ENCODE measurements at regions not wholly inside any gene's neighbourhood (a gene's known extent, or its start where the extent isn't known, plus 50 kb on each side); places are given as distances from the start of the nearest gene placed in this dataset.
A peak's percentile ranks its signal among the peaks of the same experiment; 100 is the strongest.

DNA sequence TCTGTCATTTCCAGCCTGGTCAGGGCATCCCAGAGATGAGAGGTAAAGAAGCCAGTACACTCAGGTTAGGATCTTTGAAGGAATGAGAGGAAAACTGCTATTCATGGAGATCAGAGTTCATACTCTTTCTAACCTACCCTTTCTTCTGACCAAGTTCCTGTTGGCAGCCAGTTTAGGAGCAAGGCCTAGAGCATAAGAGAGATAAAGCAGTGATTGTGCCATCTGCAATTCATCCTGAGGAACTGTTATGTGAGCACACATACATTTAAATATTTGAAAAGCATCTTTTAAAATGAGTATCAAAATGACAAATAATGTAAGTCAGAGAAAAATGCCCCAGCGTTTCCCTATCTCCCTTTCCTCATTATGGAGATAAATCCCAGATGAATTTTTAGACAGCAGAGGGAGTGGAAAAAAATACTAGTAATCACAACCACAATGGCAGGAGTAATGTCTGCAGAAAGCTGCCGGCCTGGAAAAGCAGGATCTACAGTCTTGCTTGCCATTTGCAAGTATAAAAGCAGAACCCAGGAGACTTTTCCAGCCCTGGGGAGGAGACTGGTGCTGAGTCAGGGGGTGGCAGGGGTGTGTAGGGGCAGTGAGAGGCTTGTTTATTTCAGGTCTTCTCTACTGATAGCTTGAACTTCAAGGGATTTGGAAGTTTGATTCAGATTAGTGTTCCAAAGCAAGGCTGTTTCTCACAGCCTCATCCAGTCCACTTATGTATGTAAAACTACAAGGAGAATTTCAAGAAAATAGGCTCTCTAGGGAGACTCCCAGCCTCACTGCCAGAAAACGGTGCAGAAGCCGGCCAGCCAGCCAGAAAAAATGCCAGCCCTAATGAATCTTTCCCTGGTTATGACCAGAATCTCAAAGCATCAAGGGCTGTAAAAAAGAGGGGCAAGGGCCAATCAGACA is 1052.4 kb downstream of the TUSC7 start:
- intact Hi-C loops (cut with micrococcal nuclease), result no loop called here
- Histone ChIP-seq H3K4me1 (ENCODE audit: insufficient read depth, low read length) (no peaks in the 10 kb centered on the region), H3K4me2 (ENCODE audit: low read length) (no peak overlapping the region), H3K9me3 (ENCODE audit: low read length) (peaks cover 43% of the 10 kb centered on the region), H2AFZ (ENCODE audit: low read length) (no peak overlapping the region), H3K9me2 (replicated peaks; ENCODE audit: low read length) (no peaks in the 10 kb centered on the region), H3K9ac (ENCODE audit: low read length) (no peak overlapping the region), H3K79me2 (ENCODE audit: low read length) (no peaks in the 10 kb centered on the region), H3K27ac (ENCODE audit: low read length) (no peak overlapping the region), H4K20me1 (ENCODE audit: low read length) (no peaks in the 10 kb centered on the region), H3K36me3 (ENCODE audit: low read depth, low read length) (no peaks in the 10 kb centered on the region), H3F3A (ENCODE audit: low read length, unreplicated experiment) (no peaks in the 10 kb centered on the region), H3K4me3 (ENCODE audit: low read length) (no peak overlapping the region), H3K27me3 (ENCODE audit: low read length) (no peaks in the 10 kb centered on the region)
- ChIA-PET CTCF (no interaction called here), POLR2A (ENCODE audit: unreplicated experiment) (no interaction called here)
- no TSS peak for BruUV-seq (replicated peaks)
- TF ChIP-seq, protein P1, sequence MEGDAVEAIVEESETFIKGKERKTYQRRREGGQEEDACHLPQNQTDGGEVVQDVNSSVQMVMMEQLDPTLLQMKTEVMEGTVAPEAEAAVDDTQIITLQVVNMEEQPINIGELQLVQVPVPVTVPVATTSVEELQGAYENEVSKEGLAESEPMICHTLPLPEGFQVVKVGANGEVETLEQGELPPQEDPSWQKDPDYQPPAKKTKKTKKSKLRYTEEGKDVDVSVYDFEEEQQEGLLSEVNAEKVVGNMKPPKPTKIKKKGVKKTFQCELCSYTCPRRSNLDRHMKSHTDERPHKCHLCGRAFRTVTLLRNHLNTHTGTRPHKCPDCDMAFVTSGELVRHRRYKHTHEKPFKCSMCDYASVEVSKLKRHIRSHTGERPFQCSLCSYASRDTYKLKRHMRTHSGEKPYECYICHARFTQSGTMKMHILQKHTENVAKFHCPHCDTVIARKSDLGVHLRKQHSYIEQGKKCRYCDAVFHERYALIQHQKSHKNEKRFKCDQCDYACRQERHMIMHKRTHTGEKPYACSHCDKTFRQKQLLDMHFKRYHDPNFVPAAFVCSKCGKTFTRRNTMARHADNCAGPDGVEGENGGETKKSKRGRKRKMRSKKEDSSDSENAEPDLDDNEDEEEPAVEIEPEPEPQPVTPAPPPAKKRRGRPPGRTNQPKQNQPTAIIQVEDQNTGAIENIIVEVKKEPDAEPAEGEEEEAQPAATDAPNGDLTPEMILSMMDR (conservative IDR thresholded peaks at IDR 0.05; ENCODE audit: low read depth, low read length), result no peak
- TF ChIP-seq EZH2phosphoT487 (IDR thresholded peaks at IDR 0.05; ENCODE audit: borderline replicate concordance, low read length) (no peak), EZH2 (IDR thresholded peaks at IDR 0.05; ENCODE audit: low read length, unreplicated experiment) (no peak)
- DNase-seq (no peak), ATAC-seq (no peak)

DNA sequence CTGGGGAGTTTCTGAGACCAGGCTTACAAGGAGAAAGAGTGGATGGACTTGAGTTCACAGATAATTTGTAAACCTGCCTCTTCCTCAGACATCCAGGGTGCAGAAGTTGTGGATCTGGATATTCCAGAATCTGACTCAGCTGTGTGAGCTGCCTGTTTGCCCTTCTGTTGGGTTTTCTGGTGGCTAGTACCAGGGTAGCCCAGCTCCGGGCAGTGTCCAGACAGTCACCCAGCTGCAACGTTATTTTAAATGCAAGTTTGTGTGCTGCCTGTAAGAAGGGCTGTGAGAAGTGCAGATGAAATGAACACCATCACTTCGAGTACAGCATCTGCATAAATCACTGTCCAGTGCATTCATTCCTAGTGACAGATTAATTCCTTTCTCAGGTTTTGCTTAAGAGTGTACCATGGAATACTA is 1053.0 kb downstream of the TUSC7 start:
- Histone ChIP-seq H3K4me1 (ENCODE audit: insufficient read depth, low read length) (no peaks in the 10 kb centered on the region), H3K27me3 (ENCODE audit: low read length) (no peaks in the 10 kb centered on the region), H3K9ac (ENCODE audit: low read length) (no peak overlapping the region), H3K4me2 (ENCODE audit: low read length) (no peak overlapping the region), H3K9me2 (replicated peaks; ENCODE audit: low read length) (no peaks in the 10 kb centered on the region), H2AFZ (ENCODE audit: low read length) (no peak overlapping the region), H4K20me1 (ENCODE audit: low read length) (no peaks in the 10 kb centered on the region), H3K79me2 (ENCODE audit: low read length) (no peaks in the 10 kb centered on the region), H3F3A (ENCODE audit: low read length, unreplicated experiment) (no peaks in the 10 kb centered on the region), H3K4me3 (ENCODE audit: low read length) (no peak overlapping the region), H3K27ac (ENCODE audit: low read length) (no peak overlapping the region), H3K9me3 (ENCODE audit: low read length) (peaks cover 45% of the 10 kb centered on the region), H3K36me3 (ENCODE audit: low read depth, low read length) (no peaks in the 10 kb centered on the region)
- TF ChIP-seq, protein P1 (conservative IDR thresholded peaks at IDR 0.05; ENCODE audit: low read depth, low read length), result no peak
- TF ChIP-seq EZH2 (IDR thresholded peaks at IDR 0.05; ENCODE audit: low read length, unreplicated experiment) (no peak), EZH2phosphoT487 (IDR thresholded peaks at IDR 0.05; ENCODE audit: borderline replicate concordance, low read length) (no peak)
- DNase-seq (peak; percentile 37), ATAC-seq (no peak)
- ChIA-PET POLR2A (ENCODE audit: unreplicated experiment) (no interaction called here), CTCF (no interaction called here)
- BruUV-seq (replicated peaks), result no TSS peak
- intact Hi-C loops (cut with micrococcal nuclease), result no loop called here

DNA sequence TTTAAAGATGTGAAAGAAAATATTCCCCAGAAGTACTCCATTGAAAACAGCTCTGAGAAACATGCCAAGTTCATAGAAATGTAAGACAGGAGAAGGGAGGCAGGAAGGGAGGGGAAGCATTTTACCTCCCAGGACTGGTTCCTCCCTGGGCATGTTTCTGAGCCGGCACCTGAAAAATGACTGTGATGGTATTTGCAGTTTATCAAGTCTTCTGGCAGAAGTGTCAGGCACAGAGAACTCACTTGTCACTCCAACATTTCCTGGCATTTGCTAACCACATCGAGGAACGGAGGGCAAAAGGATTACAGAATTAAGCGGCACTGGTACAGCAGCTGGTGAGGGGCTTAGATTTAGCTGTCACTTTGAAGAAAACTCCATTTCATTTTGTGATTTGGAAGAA is 1054.0 kb downstream of the TUSC7 start:
- intact Hi-C loops (cut with micrococcal nuclease), result no loop called here
- H3K4me1 ChIP-seq (ENCODE audit: insufficient read depth, low read length), result no peaks in the 10 kb centered on the region
- TF ChIP-seq EZH2 (IDR thresholded peaks at IDR 0.05; ENCODE audit: low read length, unreplicated experiment) (no peak), EZH2phosphoT487 (IDR thresholded peaks at IDR 0.05; ENCODE audit: borderline replicate concordance, low read length) (no peak)
- TF ChIP-seq, protein P1 (conservative IDR thresholded peaks at IDR 0.05; ENCODE audit: low read depth, low read length), result no peak
- no peak overlapping the region for H2AFZ ChIP-seq (ENCODE audit: low read length)
- H3K79me2 ChIP-seq (ENCODE audit: low read length), result no peaks in the 10 kb centered on the region
- BruUV-seq (replicated peaks), result no TSS peak
- no peaks in the 10 kb centered on the region for H3F3A ChIP-seq (ENCODE audit: low read length, unreplicated experiment)
- no peak overlapping the region for H3K4me3 ChIP-seq (ENCODE audit: low read length)
- no peaks in the 10 kb centered on the region for H3K9me2 ChIP-seq (replicated peaks; ENCODE audit: low read length)
- H3K9ac ChIP-seq (ENCODE audit: low read length), result no peak overlapping the region
- H3K4me2 ChIP-seq (ENCODE audit: low read length), result no peak overlapping the region
- H4K20me1 ChIP-seq (ENCODE audit: low read length), result no peaks in the 10 kb centered on the region
- no peak for ATAC-seq
- no peaks in the 10 kb centered on the region for H3K27me3 ChIP-seq (ENCODE audit: low read length)
- H3K36me3 ChIP-seq (ENCODE audit: low read depth, low read length), result no peaks in the 10 kb centered on the region
- ChIA-PET POLR2A (ENCODE audit: unreplicated experiment) (no interaction called here), CTCF (no interaction called here)
- H3K9me3 ChIP-seq (ENCODE audit: low read length), result peaks cover 47% of the 10 kb centered on the region
- no peak overlapping the region for H3K27ac ChIP-seq (ENCODE audit: low read length)
- DNase-seq, result no peak

Data from PC-3 (cell line).